ENCODE measurements at regions not wholly inside any gene's neighbourhood (a gene's known extent, or its start where the extent isn't known, plus 50 kb on each side); places are given as distances from the start of the nearest gene placed in this dataset.

- no peak for DNase-seq (ENCODE audit: low read depth)
Observed at GRCh38 chr12:83472350-83472749, 785.6 kb downstream of the TMTC2 start.

GRCh38 chr12:83471341-83471740 lies 784.6 kb downstream of the TMTC2 start:
- TF ChIP-seq CTCF (conservative IDR thresholded peaks at IDR 0.05; ENCODE audit: low read depth, low read length) = no peak
- no peak for DNase-seq (ENCODE audit: low read depth)
- no peak overlapping the region for H3K4me3 ChIP-seq (ENCODE audit: low read depth, low read length)

More at GRCh38 chr12:83472350-83472749, 785.6 kb downstream of the TMTC2 start:
- no peak for TF ChIP-seq CTCF (conservative IDR thresholded peaks at IDR 0.05; ENCODE audit: low read depth, low read length)
- H3K4me3 ChIP-seq (ENCODE audit: low read depth, low read length) = no peak overlapping the region

GRCh38 chr12:83470749-83471148 lies 784.0 kb downstream of the TMTC2 start:
- H3K4me3 ChIP-seq (ENCODE audit: low read depth, low read length) = no peak overlapping the region
- no peak for DNase-seq (ENCODE audit: low read depth)
- TF ChIP-seq CTCF (conservative IDR thresholded peaks at IDR 0.05; ENCODE audit: low read depth, low read length) = no peak

- DNase-seq (ENCODE audit: low read depth) = no peak
- H3K4me3 ChIP-seq (ENCODE audit: low read depth, low read length) = no peak overlapping the region
- no peak for TF ChIP-seq CTCF (conservative IDR thresholded peaks at IDR 0.05; ENCODE audit: low read depth, low read length)
Observed at GRCh38 chr12:83468988-83469908, 782.5 kb downstream of the TMTC2 start.

GRCh38 chr12:83465632-83466031 lies 778.9 kb downstream of the TMTC2 start:
- DNase-seq (ENCODE audit: low read depth) = no peak
- no peak for TF ChIP-seq CTCF (conservative IDR thresholded peaks at IDR 0.05; ENCODE audit: low read depth, low read length)
- no peak overlapping the region for H3K4me3 ChIP-seq (ENCODE audit: low read depth, low read length)

GRCh38 chr12:83462419-83462818 lies 775.7 kb downstream of the TMTC2 start:
- peak; percentile 32 for TF ChIP-seq CTCF (conservative IDR thresholded peaks at IDR 0.05; ENCODE audit: low read depth, low read length)
- no peak for DNase-seq (ENCODE audit: low read depth)
- H3K4me3 ChIP-seq (ENCODE audit: low read depth, low read length) = no peak overlapping the region

Measured in epithelial cell of proximal tubule (primary cell).